SK-N-SH (cell line): ENCODE measurements at regions not wholly inside any gene's neighbourhood (a gene's known extent, or its start where the extent isn't known, plus 50 kb on each side); places are given as distances from the start of the nearest gene placed in this dataset.

ENCODE experiments used
- CTCF ChIA-PET: fragments of 300-600, 350-600 bp; formaldehyde crosslinking; extraction: SDS; loops from one replicate; lab custom pipeline; 2021; lab: Yijun Ruan, JAX
- POLR2A ChIA-PET: fragments of 350-600 bp; sonication (Branson Sonifier 250); formaldehyde crosslinking; extraction: SDS; loops from one replicate; lab custom pipeline; 2020; ENCODE audit warnings: antibody characterized with exemption, inconsistent platforms; lab: Yijun Ruan, JAX
- DNase-seq: peaks from one replicate; pipeline ENCODE4 v3.0.0; 2012
- H2AFZ ChIP-seq: fragments of 200-600 bp; sonication (generic); 2 replicates; pipeline ENCODE4 v1.8.1; 2016; ENCODE audit warnings: antibody characterized with exemption, mild to moderate bottlenecking, low read depth
- H3F3A ChIP-seq: fragments of 200-600 bp; sonication (generic); replicated peaks from 2 replicates; pipeline ENCODE3; 2016; ENCODE audit warnings: antibody characterized with exemption, mild to moderate bottlenecking; ENCODE audit not compliant: insufficient read depth
- H3K27ac ChIP-seq, 2 experiments: fragments of 200-500 bp in 1 of 2; fragments of 200-600 bp in 1 of 2; sonication (Bioruptor generic) in 1 of 2; sonication (generic), shearing (Covaris generic) in 1 of 2; 2 replicates each; pipeline versions ENCODE4 v1.5.1 to v1.6.1; 2014 to 2016; ENCODE audit warnings: low read depth in 2 of 2, inconsistent platforms in 1 of 2, low read length in 1 of 2, mild to moderate bottlenecking in 1 of 2, mixed read lengths in 1 of 2
- H3K27me3 ChIP-seq: fragments of 200-600 bp; sonication (generic), shearing (Covaris generic); 2 replicates; pipeline ENCODE4 v1.6.1; 2016; ENCODE audit warnings: mixed run types; ENCODE audit not compliant: insufficient read depth
- H3K36me3 ChIP-seq, 2 experiments: fragments of 200-500 bp in 1 of 2; fragments of 200-600 bp in 1 of 2; sonication (Bioruptor generic) in 1 of 2; sonication (generic) in 1 of 2; replicated peaks in 1 of 2; 2 replicates each; pipeline versions ENCODE3 to v1.5.1; 2014 to 2016; ENCODE audit warnings: low read length in 1 of 2, mild to moderate bottlenecking in 1 of 2; ENCODE audit not compliant: insufficient read depth in 2 of 2, control insufficient read depth in 1 of 2
- H3K4me1 ChIP-seq, 2 experiments: fragments of 200-500 bp in 1 of 2; fragments of 200-600 bp in 1 of 2; sonication (Bioruptor generic) in 1 of 2; sonication (generic), shearing (Covaris generic) in 1 of 2; 2 replicates each; pipeline versions ENCODE4 v1.5.1 to v1.6.1; 2014 to 2016; ENCODE audit warnings: low read depth in 1 of 2, low read length in 1 of 2, mixed run types in 1 of 2; ENCODE audit not compliant: insufficient read depth in 2 of 2, control insufficient read depth in 1 of 2
- H3K4me2 ChIP-seq: fragments of 200-600 bp; sonication (generic), shearing (Covaris generic); 2 replicates; pipeline ENCODE4 v1.6.1; 2017; ENCODE audit warnings: mixed run types
- H3K4me3 ChIP-seq, 2 experiments: fragments of 200-500 bp in 1 of 2; fragments of 200-600 bp in 1 of 2; sonication (Bioruptor generic) in 1 of 2; sonication (generic), shearing (Covaris generic) in 1 of 2; 2 replicates each; pipeline versions ENCODE4 v1.5.1 to v1.8.1; 2014 to 2016; ENCODE audit warnings: low read depth in 2 of 2, inconsistent platforms in 1 of 2, low read length in 1 of 2, mild to moderate bottlenecking in 1 of 2, mixed read lengths in 1 of 2, moderate library complexity in 1 of 2
- H3K79me2 ChIP-seq: fragments of 200-600 bp; sonication (generic); 2 replicates; pipeline ENCODE4 v1.8.1; 2017; ENCODE audit warnings: mild to moderate bottlenecking; ENCODE audit not compliant: insufficient read depth
- H3K9ac ChIP-seq: fragments of 200-600 bp; sonication (generic); 2 replicates; pipeline ENCODE4 v1.6.1; 2017; ENCODE audit warnings: mixed run types
- H3K9me2 ChIP-seq: fragments of 200-600 bp; sonication (generic); 2 replicates; pipeline ENCODE4 v1.6.1; 2017; ENCODE audit warnings: mixed run types
- H3K9me3 ChIP-seq: fragments of 200-600 bp; sonication (generic); 2 replicates; pipeline ENCODE4 v1.6.1; 2017; ENCODE audit warnings: mixed run types, mild to moderate bottlenecking, moderate library complexity
- H4K20me1 ChIP-seq: fragments of 200-600 bp; sonication (generic); 2 replicates; pipeline ENCODE4 v1.6.1; 2017; ENCODE audit warnings: mild to moderate bottlenecking, mixed run types; ENCODE audit not compliant: insufficient read depth
- CHD2 ChIP-seq: fragments of 150-350 bp; IDR thresholded peaks from 2 replicates; pipeline ENCODE4 v1.6.1; 2018; ENCODE audit warnings: low read length; ENCODE audit not compliant: partially characterized antibody
- EP300 ChIP-seq, 2 experiments: IDR thresholded peaks; 2 replicates each; pipeline versions ENCODE4 v1.4.0 to v1.6.1; 2012; ENCODE audit warnings: borderline replicate concordance in 1 of 2, low read depth in 1 of 2, low read length in 1 of 2
- FOSL2 ChIP-seq: IDR thresholded peaks from 2 replicates; pipeline ENCODE4 v1.4.0; 2012; ENCODE audit warnings: low read depth, mild to moderate bottlenecking, moderate library complexity, borderline replicate concordance
- FOXM1 ChIP-seq: IDR thresholded peaks from 2 replicates; pipeline ENCODE4 v1.4.0; 2012; ENCODE audit warnings: low read depth, mild to moderate bottlenecking
- GABPA ChIP-seq: IDR thresholded peaks from 2 replicates; pipeline ENCODE4 v1.4.0; 2012; ENCODE audit warnings: low read depth, mild to moderate bottlenecking
- GATA2 ChIP-seq: sonication (generic); formaldehyde crosslinking; IDR thresholded peaks from 2 replicates; pipeline ENCODE4 v1.5.0; 2020; ENCODE audit warnings: mild to moderate bottlenecking, missing genetic modification reagents
- JUND ChIP-seq: IDR thresholded peaks from 2 replicates; pipeline ENCODE4 v1.4.0; 2012
- MEF2A ChIP-seq: IDR thresholded peaks from 2 replicates; pipeline ENCODE4 v1.4.0; 2012; ENCODE audit warnings: low read depth, borderline replicate concordance
- MXI1 ChIP-seq: IDR thresholded peaks from 2 replicates; pipeline ENCODE4 v1.6.1; 2012; ENCODE audit warnings: mild to moderate bottlenecking, low read depth, low read length, improper control_type of control experiment
- NFIC ChIP-seq: IDR thresholded peaks from 2 replicates; pipeline ENCODE4 v1.4.0; 2012; ENCODE audit warnings: borderline replicate concordance
- POLR2AphosphoS5 ChIP-seq: IDR thresholded peaks from 2 replicates; pipeline ENCODE4 v1.6.1; 2012; ENCODE audit warnings: low read depth, low read length
- RAD21 ChIP-seq: IDR thresholded peaks from 2 replicates; pipeline ENCODE4 v1.6.1; 2012; ENCODE audit warnings: mild to moderate bottlenecking, low read length
- RCOR1 ChIP-seq: fragments of 150-350 bp; IDR thresholded peaks from 2 replicates; pipeline ENCODE4 v1.6.1; 2017; ENCODE audit warnings: antibody characterized with exemption, low read length
- RFX5 ChIP-seq: IDR thresholded peaks from 2 replicates; pipeline ENCODE4 v1.6.1; 2012; ENCODE audit warnings: mild to moderate bottlenecking, improper control_type of control experiment, low read length
- RXRA ChIP-seq: IDR thresholded peaks from 2 replicates; pipeline ENCODE4 v1.4.0; 2012; ENCODE audit warnings: low read depth, mild to moderate bottlenecking, borderline replicate concordance
- SIN3A ChIP-seq: IDR thresholded peaks from 2 replicates; pipeline ENCODE4 v1.6.1; 2012; ENCODE audit warnings: low read depth, mild to moderate bottlenecking, low read length, moderate library complexity, borderline replicate concordance
- SMC3 ChIP-seq: IDR thresholded peaks from 2 replicates; pipeline ENCODE4 v1.6.1; 2012; ENCODE audit warnings: low read depth, low read length, improper control_type of control experiment
- TCF12 ChIP-seq: IDR thresholded peaks from 2 replicates; pipeline ENCODE4 v1.4.0; 2012
- TEAD4 ChIP-seq: IDR thresholded peaks from 2 replicates; pipeline ENCODE4 v1.4.0; 2012; ENCODE audit warnings: mild to moderate bottlenecking, borderline replicate concordance; ENCODE audit not compliant: insufficient read depth
- WGBS: methylation state at CpG from one replicate; pipeline ENCODE4 v1.1.6; 2017; ENCODE audit warnings: low lambda C conversion rate; 5-methylcytosine and 5-hydroxymethylcytosine counted together
- TF ChIP-seq, protein P1 (sequence below): IDR thresholded peaks from 2 replicates; pipeline ENCODE4 v1.4.0; 2012; ENCODE audit warnings: low read depth, borderline replicate concordance
- TF ChIP-seq, protein P2 (sequence below): IDR thresholded peaks from 2 replicates; pipeline ENCODE4 v1.4.0; 2012; ENCODE audit warnings: low read depth
- TF ChIP-seq, protein P3 (sequence below): IDR thresholded peaks from 2 replicates; pipeline ENCODE4 v1.4.0; 2012; ENCODE audit warnings: low read depth, borderline replicate concordance
- TF ChIP-seq, protein P4 (sequence below): IDR thresholded peaks from 2 replicates; pipeline ENCODE4; 2012

DNA sequence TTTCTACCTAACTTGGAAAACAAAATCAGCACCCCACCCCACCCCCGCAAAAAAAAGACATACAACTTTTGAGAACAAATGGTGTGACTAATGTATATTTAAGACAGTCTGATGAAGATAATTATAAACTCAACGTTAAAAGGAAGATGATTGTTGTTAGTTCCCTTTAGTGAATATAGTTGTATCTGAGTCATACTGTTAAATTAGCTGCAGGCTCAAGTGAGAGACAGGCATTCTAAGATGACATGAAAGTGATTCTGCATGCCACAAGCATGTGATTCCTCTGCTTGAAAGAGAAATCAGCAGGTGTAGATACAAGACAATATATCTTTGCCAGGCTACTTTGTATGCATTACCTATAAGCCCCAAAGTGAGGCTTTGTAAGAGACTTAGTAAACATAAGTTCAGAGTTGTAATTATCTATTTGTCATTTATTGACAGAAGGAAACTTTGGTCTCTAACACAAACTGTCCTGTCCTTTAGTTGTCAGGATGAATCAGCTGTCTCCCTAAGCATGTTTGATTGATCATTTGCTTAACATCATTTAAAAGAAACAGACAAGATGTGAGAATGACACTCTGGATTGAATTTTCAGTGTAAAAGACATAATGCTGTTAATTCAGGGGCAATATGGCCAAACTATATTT, 319.4 kb upstream of the HTR2A start (continued):
- TF ChIP-seq, protein P1, sequence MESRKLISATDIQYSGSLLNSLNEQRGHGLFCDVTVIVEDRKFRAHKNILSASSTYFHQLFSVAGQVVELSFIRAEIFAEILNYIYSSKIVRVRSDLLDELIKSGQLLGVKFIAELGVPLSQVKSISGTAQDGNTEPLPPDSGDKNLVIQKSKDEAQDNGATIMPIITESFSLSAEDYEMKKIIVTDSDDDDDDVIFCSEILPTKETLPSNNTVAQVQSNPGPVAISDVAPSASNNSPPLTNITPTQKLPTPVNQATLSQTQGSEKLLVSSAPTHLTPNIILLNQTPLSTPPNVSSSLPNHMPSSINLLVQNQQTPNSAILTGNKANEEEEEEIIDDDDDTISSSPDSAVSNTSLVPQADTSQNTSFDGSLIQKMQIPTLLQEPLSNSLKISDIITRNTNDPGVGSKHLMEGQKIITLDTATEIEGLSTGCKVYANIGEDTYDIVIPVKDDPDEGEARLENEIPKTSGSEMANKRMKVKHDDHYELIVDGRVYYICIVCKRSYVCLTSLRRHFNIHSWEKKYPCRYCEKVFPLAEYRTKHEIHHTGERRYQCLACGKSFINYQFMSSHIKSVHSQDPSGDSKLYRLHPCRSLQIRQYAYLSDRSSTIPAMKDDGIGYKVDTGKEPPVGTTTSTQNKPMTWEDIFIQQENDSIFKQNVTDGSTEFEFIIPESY: no peak
- TF ChIP-seq SIN3A (no peak), GABPA (no peak), RFX5 (no peak), JUND (no peak), NFIC (no peak), MXI1 (no peak)
- TF ChIP-seq, protein P2, sequence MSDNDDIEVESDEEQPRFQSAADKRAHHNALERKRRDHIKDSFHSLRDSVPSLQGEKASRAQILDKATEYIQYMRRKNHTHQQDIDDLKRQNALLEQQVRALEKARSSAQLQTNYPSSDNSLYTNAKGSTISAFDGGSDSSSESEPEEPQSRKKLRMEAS: no peak

GRCh38 chr13:47215736-47216135, 318.9 kb upstream of the HTR2A start:
- 3% methylated on average over 2 of the region's 2 CpGs for WGBS
- H3K4me3 ChIP-seq: no peak overlapping the region
- DNase-seq: no peak
- peak overlapping the region; percentile 59; the same call in 1 of the 2 replicates for H3K4me2 ChIP-seq
- peak overlapping the region; percentile 62 to 75; a peak in 3 of 4 replicates for H3K27ac ChIP-seq
- ChIA-PET POLR2A (no interaction called here), CTCF (no interaction called here)
- no peaks in the 10 kb centered on the region for H3K79me2 ChIP-seq
- H2AFZ ChIP-seq: peak overlapping the region; percentile 53
- no peaks in the 10 kb centered on the region for H4K20me1 ChIP-seq
- no peaks in the 10 kb centered on the region for H3K9me2 ChIP-seq
- H3K27me3 ChIP-seq: no peaks in the 10 kb centered on the region
- H3K4me1 ChIP-seq: peaks cover 0 to 5% of the 10 kb centered on the region in 2 experiments; a peak in 2 of 4 replicates
- no peaks in the 10 kb centered on the region for H3K9me3 ChIP-seq
- no peaks in the 10 kb centered on the region for H3K36me3 ChIP-seq
- peak overlapping the region; percentile 31; the same call in 1 of the 2 replicates for H3K9ac ChIP-seq
- H3F3A ChIP-seq: peaks cover 20% of the 10 kb centered on the region
- no peak for TF ChIP-seq RAD21
- TF ChIP-seq GABPA: no peak
- no peak for TF ChIP-seq POLR2AphosphoS5
- peak; percentile 90 for TF ChIP-seq JUND
- no peak for TF ChIP-seq CHD2
- peak; percentile 93 for TF ChIP-seq TCF12
- peak; percentile 77 for TF ChIP-seq TEAD4
- TF ChIP-seq RXRA: no peak; the same call in 1 of the 2 replicates
- peak; percentile 75; the same call in 1 of the 2 replicates for TF ChIP-seq NFIC
- TF ChIP-seq MEF2A: no peak
- TF ChIP-seq, protein P3, sequence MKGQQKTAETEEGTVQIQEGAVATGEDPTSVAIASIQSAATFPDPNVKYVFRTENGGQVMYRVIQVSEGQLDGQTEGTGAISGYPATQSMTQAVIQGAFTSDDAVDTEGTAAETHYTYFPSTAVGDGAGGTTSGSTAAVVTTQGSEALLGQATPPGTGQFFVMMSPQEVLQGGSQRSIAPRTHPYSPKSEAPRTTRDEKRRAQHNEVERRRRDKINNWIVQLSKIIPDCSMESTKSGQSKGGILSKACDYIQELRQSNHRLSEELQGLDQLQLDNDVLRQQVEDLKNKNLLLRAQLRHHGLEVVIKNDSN: no peak
- no peak for TF ChIP-seq MXI1
- TF ChIP-seq, protein P2: peak; percentile 38; the same call in 1 of the 2 replicates
- TF ChIP-seq, protein P4, sequence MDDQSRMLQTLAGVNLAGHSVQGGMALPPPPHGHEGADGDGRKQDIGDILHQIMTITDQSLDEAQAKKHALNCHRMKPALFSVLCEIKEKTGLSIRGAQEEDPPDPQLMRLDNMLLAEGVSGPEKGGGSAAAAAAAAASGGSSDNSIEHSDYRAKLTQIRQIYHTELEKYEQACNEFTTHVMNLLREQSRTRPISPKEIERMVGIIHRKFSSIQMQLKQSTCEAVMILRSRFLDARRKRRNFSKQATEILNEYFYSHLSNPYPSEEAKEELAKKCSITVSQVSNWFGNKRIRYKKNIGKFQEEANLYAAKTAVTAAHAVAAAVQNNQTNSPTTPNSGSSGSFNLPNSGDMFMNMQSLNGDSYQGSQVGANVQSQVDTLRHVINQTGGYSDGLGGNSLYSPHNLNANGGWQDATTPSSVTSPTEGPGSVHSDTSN: peak; percentile 57
- TF ChIP-seq RFX5: no peak
- peak; percentile 79 for TF ChIP-seq FOSL2
- no peak for TF ChIP-seq SIN3A
- no peak for TF ChIP-seq SMC3
- no peak for TF ChIP-seq RCOR1
- TF ChIP-seq EP300 (IDR thresholded peaks at IDR 0.05; ENCODE audit: borderline replicate concordance in 1 of 2, low read depth in 1 of 2, low read length in 1 of 2): peak in 1 of 2 experiments; percentile 88; a peak in 2 of 4 replicates
- TF ChIP-seq, protein P1: no peak
- TF ChIP-seq GATA2 (CRISPR knock-in tag): no peak
- TF ChIP-seq FOXM1: no peak; the same call in 1 of the 2 replicates
